ENCODE measurements at regions not wholly inside any gene's neighbourhood (a gene's known extent, or its start where the extent isn't known, plus 50 kb on each side); places are given as distances from the start of the nearest gene placed in this dataset.
"Not testable (repeated sequence)": the region's sequence is repeated elsewhere in the genome, so short reads cannot be mapped to it uniquely, and the experiment has no call there.

DNA sequence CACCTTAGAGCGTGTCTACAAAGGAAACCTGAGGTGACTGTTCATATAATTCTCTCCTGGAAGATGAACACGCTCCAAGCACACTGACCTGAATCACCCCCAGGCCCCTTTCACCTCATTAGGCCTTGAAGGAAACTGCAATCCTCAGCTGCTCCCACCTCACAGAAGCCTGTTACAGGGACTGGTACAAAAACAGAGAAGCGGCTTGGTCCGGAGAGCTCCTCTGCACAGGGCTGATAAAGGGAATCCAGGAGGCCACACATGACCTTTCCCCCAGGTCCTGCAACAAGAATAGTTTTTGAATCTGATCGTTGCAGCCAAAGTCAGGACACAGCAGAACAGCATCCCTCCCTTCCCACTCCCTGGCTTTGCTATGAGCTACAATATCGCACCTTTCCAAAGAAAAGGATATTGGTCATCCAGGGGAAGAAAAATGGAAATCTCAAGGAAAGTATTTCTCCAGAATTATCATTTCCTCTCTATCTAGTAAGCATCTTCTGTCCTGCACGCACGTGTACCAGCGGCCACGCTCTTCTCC lies 666.7 kb downstream of the UQCRFS1 start:
- DNase-seq: no peak

DNA sequence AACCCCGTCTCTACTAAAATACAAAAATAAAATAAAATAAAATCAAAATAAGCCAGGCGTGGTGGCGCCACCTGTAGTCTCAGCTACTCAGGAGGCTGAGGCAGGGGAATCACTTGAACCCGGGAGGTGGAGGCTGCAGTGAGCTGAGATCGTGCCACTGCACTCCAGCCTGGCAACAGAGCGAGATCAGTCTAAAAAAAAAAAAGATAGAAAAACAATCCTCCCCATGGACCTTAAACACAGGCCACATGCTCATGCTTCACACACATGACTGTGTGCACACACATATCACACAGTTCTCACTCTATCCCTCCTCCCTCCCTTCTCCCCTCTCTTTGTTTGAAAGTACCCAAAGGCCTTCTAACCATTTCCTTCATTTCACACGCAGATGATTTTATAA lies 667.6 kb downstream of the UQCRFS1 start:
- DNase-seq: not testable (repeated sequence)

DNA sequence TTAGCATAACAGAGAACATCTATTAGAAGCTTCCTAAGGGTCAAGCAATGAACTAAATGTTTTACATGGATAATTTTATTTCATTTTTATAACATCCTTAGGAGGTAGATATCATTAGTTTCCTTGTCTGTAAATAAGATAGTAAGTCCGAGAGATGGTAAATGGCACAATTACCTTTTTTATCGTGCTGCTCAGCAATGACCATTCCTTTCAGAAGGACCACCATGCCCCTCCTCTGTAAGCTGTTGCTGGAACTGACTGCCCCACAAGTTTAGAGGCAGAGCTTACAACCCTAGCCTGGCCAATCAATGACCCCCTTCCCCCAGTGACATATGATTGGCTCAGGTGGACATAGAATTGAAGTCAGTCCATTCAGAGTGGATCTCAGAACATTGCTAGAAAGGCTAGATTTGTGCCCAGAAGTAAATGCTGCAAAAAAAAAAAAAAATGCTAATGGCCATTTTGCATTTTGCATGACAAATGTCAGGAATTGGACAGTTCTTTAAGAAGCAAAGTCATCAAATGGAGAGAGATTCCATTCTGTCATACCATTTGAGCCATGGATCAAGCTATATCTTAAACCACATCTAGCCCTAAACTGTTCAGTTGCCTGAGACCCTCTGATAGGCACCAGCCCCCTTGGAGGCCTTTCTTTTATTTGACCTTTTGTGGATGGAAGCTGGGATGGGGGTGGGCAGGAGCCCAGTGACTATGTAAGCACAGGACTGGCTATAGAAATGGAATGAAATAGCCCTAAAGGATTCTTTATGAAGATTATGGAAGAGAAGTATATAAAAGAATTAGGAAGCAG lies 668.3 kb downstream of the UQCRFS1 start:
- no peak for DNase-seq

DNA sequence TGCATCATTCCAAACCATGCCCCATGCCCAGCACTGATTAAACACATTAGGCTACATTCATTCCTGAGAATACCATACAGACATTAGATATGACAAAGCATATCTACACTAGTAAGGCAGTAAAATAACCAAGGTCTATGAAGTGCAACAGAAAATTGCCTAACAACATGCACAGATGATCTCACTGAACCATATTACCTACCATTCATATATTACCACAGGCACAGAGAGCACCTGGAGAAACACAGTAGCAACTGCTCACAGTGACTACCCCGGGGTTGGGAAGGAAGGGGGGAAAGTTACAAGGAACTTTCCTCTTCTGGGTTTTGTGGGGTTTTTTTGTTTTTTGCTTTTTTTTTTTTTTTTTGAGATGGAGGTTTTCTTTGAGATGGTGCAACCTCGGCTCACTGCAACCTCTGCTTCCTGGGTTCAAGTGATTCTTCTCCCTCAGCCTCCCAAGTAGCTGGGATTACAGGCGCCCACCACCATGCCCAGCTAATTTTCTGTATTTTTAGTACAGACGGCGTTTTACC lies 669.6 kb downstream of the UQCRFS1 start:
- no peak for DNase-seq

DNA sequence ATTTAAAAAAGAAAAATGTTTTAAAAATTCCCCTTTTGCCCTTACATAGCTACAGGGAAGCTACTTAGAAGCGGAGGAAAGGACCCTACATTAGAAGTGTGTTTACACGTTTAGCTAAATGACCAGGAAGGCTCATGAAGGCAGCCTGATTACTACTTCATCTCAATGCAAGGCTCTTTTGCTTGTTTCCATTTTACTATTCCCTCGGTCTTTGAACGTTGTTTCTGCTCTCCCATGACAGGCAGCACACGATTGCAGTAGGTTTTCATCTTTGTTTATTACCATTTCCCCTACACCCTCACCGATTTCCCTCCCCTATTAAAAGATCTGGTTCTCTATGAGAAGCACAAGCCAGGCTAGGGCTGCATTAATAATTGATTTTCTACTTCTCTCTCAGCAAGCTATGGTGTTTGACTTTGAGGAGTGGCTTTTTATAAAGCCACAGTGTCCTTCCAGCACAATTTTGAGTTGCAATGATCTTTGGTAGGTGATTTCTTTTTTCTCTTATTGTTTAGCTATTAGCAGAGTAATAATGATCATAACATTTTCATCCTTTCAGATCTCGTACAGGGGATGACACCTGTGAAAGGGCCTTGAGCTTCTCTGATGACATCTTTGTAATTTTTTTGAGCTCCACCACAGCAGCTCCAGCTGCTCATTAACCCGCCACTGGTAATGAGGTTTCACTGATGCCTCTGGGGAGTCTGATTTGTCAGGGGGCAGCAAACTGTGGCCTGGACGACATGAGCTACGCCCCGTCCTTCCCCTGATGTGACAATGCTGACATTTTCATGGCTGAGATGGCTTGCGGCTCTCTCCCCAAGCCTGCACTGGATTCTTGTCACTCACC lies 670.3 kb downstream of the UQCRFS1 start:
- no peak for DNase-seq

DNA sequence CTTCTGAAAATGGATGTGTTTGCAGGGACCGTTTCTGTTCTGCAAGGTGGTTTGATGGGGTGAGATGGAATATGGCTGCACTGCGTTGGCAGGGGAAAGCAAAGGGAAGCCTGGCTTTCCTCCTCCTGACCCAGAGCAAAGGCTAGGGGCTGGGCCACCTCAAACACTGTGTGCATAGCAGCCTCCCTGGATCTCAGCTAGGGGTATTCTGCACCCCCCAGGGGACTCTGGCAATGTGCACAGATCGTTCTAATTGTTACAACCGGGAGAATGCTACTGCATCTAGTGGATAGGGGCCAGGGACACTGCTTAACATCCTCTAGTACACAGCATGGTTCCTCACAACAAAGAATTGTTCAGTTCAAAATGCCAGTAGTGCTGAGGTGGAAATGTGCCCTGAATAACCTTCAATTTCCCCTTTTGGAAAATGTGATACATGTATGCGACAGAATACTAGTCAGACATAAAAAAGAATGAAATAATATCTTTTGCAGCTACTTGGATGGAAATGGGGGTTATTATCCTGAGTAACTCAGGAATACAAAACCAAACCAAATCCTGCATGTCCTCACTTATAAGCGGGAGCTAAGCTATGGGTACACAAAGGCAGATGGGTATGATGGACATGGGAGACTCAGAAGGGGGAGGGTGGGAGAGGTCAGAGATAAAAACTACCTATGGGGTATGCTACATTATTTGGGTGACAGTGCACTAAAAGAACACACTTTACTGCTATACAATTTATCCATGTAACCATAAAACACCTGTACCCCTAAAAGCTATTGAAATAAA lies 671.2 kb downstream of the UQCRFS1 start:
- DNase-seq: no peak

DNA sequence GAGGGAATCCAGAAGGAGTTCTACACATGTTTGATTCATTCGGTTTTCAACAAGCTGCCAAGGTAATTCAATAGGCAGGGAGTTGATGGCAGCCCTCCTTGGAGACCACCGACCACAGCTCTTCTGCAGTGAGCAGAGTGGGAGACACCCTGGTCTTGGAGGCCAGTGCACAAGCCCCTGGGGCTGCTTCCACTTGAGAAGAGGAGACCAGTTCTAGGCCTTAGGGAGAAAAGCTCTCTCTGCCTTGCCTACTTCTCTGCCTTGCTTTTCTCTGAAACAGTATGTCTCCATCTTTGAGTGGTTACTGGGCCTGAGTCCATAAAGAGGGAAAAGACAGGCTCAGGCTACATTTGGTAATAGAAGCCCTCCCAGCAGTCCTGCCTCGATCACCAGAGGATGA lies 671.9 kb downstream of the UQCRFS1 start:
- no peak for DNase-seq

DNA sequence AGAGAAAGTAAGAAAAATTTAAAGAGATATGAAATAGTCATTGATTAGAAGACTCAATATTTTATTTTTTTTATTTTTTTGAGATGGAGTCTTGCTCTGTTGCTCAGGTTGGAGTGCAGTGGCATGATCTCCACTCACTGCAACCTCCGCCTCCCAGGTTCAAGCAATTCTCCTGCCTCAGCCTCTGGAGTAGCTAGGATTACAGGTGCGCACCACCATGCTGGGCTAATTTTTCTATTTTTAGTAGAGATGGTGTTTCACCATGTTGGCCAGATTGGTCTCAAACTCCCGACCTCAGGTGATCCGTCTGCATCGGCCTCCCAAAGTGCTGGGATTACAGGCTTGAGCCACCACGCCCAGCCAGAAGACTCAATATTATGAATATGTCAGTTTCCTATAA lies 672.6 kb downstream of the UQCRFS1 start:
- not testable (repeated sequence) for DNase-seq

DNA sequence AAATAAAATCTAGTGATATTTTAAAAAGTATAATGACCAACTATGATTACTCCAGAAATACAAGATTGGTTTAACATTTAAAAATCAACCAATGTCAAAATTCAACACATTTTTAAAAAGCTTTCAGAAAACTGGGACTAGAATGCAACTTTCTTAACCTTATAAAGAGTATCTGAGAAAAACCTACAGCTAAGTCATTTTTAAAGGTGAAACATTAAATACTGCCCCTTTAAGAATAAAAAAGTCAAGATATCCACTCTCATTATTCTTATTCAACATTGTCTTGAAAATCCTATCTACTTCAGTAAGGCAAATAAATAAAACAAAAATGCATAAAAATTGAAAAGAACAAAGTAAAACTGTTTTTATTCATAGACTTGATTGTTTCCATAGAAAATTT lies 673.2 kb downstream of the UQCRFS1 start:
- DNase-seq: no peak

DNA sequence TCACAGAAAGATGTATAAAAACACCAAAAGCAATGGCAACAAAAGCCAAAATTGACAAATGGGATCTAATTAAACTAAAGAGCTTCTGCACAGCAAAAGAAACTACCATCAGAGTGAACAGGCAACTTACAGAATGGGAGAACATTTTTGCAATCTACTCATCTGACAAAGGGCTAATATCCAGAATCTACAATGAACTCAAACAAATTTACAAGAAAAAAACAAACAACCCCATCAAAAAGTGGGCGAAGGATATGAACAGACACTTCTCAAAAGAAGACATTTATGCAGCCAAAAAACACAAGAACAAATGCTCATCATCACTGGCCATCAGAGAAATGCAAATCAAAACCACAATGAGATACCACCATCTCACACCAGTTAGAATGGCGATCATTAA lies 674.4 kb downstream of the UQCRFS1 start:
- DNase-seq: not testable (repeated sequence)

DNA sequence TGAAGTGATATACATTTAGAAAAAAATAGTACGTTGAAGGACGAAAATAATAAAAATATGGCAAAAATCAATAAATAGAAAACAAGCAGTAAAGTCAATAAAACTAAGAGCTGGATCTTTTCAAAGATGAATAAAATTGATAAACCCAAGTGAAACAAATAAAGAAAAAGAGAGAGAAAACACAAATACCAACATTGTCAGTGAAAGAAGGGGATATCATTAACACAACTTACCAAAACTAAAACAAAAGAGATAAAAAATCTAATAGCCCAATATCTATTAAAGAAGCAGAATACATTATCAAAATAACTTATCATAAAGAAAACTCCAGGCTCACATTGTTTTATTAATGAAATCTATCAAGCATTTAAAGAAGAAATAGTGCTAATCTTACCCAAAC lies 675.1 kb downstream of the UQCRFS1 start:
- DNase-seq: no peak

DNA sequence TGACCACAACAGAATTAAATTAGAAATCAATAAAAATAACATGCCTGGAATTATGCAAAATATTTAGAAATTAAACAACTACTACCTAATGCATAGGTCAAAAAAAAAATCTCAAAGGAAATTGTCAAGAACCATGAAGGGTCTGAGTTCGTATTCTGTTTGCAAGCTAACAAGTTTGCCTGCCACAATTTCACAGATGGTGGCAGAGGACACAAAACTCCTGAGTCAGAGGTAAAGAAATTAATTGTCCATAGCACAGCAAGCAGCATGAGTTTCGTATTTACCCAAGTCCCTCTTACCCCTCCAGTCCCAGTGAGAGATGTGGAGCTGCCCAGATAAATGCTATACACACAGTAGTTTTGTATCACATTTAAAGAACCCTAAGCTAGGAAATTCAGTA lies 675.9 kb downstream of the UQCRFS1 start:
- DNase-seq: no peak

DNA sequence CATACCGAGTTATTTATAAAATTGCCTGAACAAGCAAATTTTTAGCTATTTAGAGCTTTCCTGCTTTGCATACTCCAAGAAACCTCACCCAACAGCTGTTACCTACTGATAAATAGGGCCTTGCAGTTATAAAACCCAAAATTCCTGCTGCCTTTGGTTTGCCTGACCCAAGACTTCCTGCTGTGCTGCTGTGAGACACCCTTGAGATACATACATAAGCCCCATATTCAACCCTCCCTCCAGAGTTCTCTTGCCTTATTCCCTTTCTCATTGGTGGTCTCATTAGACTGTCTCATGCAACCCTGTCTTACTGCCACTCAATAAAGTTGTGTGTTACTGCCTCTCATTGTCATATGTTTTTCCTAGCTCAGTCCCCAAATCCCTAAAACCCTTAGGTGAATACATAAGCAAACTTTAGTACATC lies 677.6 kb downstream of the UQCRFS1 start:
- DNase-seq: no peak

DNA sequence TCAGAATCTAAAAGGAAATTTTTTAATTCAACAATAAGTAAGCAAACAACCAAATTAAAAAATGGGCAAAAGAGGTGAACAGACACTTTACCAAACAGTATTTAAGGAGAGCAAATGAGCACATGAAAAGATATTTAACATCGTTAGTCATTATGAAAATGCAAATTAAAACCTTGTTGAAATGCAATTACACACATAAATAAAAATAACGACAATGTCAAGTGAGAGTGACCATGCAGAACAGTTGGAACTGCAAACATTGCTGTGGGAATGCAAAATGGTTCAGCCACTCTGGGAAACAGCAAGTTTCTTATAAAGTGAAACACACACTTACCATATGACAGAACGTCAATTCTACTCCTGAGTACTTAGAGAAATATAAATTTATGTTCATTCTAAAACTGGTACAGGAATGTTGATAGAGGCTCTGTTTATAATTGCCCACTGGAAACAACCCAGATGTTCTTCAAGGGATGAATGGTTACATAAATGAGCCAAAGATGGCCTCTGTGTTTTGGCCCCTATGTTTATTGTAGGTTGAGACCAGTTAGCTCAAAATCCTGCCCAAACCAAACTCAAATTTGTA lies 678.1 kb downstream of the UQCRFS1 start:
- no peak for DNase-seq

DNA sequence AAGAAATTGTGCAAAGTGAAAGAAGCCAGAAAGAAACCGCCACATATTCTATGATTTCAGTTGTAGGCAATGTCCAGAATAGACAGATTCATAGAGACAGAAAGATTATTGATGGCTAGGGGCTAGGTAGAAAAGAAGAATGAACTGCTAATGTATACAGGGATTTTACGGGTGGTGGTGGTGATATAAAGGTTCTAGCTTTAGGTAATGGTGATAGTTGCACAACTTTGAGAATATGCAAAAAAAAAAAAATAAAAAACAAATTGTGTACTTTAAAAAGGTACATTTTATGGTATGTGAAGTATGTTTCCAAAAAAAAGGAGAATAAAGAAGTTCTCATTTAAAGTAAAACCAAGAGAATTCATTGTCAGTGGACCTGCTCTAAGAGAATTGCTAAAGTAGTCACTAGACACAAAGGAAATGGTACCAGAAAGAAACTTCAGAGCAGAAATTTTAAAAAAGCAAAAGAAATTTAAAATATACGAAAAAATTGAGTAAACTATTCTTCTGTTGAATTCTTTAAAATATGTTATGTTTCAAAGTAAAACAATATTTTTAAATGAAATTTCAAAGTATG lies 680.1 kb downstream of the UQCRFS1 start:
- no peak for DNase-seq

DNA sequence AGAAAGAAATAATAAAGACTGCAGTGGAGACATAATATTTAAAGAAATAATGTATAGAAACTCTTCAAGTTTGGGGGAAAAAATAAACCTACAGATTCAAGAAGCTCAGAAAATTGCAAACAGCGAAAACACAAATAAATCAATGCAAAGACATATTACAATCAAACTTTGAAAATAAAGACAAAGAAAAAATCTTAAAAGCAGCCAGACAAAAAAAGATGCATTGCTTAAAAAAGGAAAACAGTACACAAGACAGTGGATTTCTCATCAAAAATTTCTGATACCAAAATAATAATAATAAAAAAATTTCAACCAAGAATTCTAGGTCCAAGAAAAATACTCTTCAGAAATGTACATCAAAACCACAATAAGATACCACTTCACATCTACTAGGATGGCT lies 681.0 kb downstream of the UQCRFS1 start:
- no peak for DNase-seq

DNA sequence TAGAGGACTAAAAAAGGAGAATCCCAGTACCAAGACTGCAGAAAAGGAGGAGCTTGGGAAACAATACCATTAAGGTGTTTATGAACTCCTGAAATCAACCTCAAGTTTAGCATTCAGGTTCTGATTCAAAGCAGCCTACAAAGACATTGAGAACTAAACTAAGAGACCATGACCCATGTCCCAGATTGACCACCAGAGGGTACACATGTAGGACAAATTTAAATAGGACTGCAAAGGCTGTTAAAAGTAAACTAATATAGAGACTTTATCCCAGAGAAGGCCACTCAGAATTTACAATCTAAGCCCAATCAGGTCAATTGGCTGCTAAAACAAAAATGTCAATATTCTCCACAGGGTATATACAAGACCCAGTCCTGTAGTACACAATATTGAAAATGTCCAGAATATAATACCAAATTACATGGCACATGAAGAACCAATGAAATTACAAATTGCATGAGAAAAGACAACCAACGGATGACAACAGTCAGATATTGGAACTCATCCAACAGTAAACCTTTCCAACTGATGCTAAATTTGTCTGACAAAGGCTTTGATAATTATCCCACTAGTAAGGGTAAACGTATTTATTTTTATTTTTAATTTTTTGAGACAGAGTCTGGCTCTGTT lies 682.4 kb downstream of the UQCRFS1 start:
- DNase-seq: no peak

DNA sequence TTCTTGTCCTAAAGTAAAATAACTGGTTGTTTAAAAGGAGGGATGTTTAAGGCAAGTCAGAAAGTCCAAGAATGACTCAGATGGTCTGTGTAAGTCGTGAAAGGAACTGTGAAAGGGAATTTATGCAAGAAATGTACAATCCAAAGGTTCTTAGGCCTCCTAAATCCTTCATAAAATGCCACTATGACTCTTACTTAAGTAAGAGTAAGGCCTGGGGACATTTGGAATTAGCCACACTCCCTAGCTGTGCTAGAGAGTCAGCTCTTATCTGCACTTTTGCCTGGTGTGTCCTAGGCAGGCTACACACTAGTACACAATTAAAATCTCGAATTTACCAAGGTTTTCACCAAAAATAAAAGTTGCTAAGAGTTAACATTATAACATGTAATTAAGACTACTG lies 686.9 kb downstream of the UQCRFS1 start:
- DNase-seq: no peak

DNA sequence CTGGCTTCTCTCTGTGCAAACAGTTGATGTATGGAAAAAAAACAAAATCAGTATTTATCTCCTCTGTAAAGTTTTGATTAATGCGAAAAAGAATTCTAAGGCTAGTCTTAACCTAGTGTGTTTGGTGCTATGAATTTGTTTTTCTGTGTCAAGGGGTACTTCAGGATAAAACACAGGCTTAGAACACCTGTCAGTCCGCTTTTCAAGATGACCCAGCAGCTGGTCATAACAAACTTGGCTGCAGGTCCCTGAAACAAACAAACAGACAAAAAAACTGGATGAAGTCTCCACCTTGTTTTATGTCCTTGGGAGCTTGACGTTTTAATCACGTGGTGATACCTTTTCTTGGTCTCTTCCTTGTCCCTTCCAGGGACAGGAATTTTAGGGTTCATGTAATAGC lies 689.3 kb downstream of the UQCRFS1 start:
- DNase-seq: no peak

DNA sequence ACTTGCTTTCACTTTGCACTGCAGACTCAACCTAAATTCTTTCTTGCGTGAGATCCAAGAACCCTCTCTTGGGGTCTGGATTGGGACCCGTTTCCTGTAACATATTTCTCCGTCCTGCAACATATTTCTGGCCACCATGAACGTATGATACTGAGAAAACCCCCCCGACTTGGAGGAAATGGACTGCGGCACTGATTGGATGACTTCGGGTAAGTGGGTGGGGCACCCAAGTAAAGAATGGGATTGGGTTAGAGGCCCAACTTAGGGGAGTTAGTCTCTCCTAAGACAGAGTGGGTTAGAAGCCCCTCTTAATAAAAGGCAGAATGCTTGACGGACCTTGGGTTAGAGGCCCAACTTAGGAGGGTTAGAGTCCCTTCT lies 690.4 kb downstream of the UQCRFS1 start:
- no peak for DNase-seq
